HEK293T (cell line): ENCODE measurements at regions not wholly inside any gene's neighbourhood (a gene's known extent, or its start where the extent isn't known, plus 50 kb on each side); places are given as distances from the start of the nearest gene placed in this dataset.

Source experiments
- CTCF ChIA-PET: fragments of 350-600 bp; formaldehyde crosslinking; extraction: SDS; loops from one replicate; lab custom pipeline; 2021; ENCODE audit warnings: antibody characterized with exemption, inconsistent platforms; lab: Yijun Ruan, JAX
- POLR2A ChIA-PET: fragments of 350-600 bp; formaldehyde crosslinking; extraction: SDS; loops from one replicate; lab custom pipeline; 2020; ENCODE audit warnings: antibody characterized with exemption, inconsistent platforms; lab: Yijun Ruan, JAX
- DNase-seq: peaks from one replicate; pipeline ENCODE4 v3.0.0; 2012; ENCODE audit warnings: mixed read lengths; ENCODE audit errors: extremely low spot score
- ARNT ChIP-seq: fragments of 450-650 bp; IDR thresholded peaks from 2 replicates; pipeline ENCODE4 v1.6.1; 2017; ENCODE audit warnings: mild to moderate bottlenecking
- BHLHE40 ChIP-seq: fragments of 450-650 bp; IDR thresholded peaks from 2 replicates; pipeline ENCODE4 v1.6.1; 2016; ENCODE audit warnings: mild to moderate bottlenecking, moderate library complexity, borderline replicate concordance
- CTBP1 ChIP-seq: fragments of 450-650 bp; IDR thresholded peaks from 2 replicates; pipeline ENCODE4 v1.6.1; 2016; ENCODE audit warnings: borderline replicate concordance
- ELF4 ChIP-seq: fragments of 450-650 bp; IDR thresholded peaks from 2 replicates; pipeline ENCODE4 v1.6.1; 2017; ENCODE audit warnings: antibody characterized with exemption
- FOXA1 ChIP-seq: fragments of 450-650 bp; IDR thresholded peaks from 2 replicates; pipeline ENCODE4 v1.6.1; 2016; ENCODE audit warnings: mild to moderate bottlenecking
- FOXK2 ChIP-seq: fragments of 450-650 bp; IDR thresholded peaks from 2 replicates; pipeline ENCODE4 v1.6.1; 2016; ENCODE audit warnings: mild to moderate bottlenecking
- FOXM1 ChIP-seq: fragments of 450-650 bp; IDR thresholded peaks from 2 replicates; pipeline ENCODE4 v1.6.1; 2017; ENCODE audit warnings: mild to moderate bottlenecking, borderline replicate concordance
- HDGF ChIP-seq: fragments of 450-650 bp; IDR thresholded peaks from 2 replicates; pipeline ENCODE4 v1.6.1; 2017; ENCODE audit warnings: antibody characterized with exemption, borderline replicate concordance
- L3MBTL2 ChIP-seq: fragments of 450-650 bp; conservative IDR thresholded peaks from 2 replicates; pipeline ENCODE4 v1.6.1; 2016; ENCODE audit warnings: mild to moderate bottlenecking
- LEF1 ChIP-seq: fragments of 450-650 bp; IDR thresholded peaks from 2 replicates; pipeline ENCODE4 v1.6.1; 2017; ENCODE audit warnings: mild to moderate bottlenecking, borderline replicate concordance
- NFRKB ChIP-seq: fragments of 450-650 bp; IDR thresholded peaks from 2 replicates; pipeline ENCODE4 v1.6.1; 2016; ENCODE audit warnings: mild to moderate bottlenecking, moderate library complexity
- PKNOX1 ChIP-seq: fragments of 450-650 bp; IDR thresholded peaks from 2 replicates; pipeline ENCODE4 v1.6.1; 2016
- SP1 ChIP-seq: fragments of 450-650 bp; IDR thresholded peaks from 2 replicates; pipeline ENCODE4 v1.6.1; 2017
- SUZ12 ChIP-seq: fragments of 450-650 bp; IDR thresholded peaks from 2 replicates; pipeline ENCODE4 v1.6.1; 2016; ENCODE audit warnings: mild to moderate bottlenecking
- TARDBP ChIP-seq: fragments of 450-650 bp; IDR thresholded peaks from 2 replicates; pipeline ENCODE4 v1.6.1; 2016
- ZNF384 ChIP-seq: fragments of 450-650 bp; IDR thresholded peaks from 2 replicates; pipeline ENCODE4 v1.6.1; 2016

- TF ChIP-seq ZNF384 (no peak), SP1 (no peak), CTBP1 (no peak), PKNOX1 (no peak), ELF4 (no peak), NFRKB (no peak), L3MBTL2 (no peak), FOXA1 (no peak), FOXK2 (no peak), ARNT (no peak)
- ChIA-PET POLR2A (no interaction called here), CTCF (no interaction called here)
- DNase-seq = no peak
Observed at GRCh38 chr18:56545464-56545863, 92.9 kb downstream of the TXNL1 start.

GRCh38 chr18:56542476-56542875 lies 95.9 kb downstream of the TXNL1 start:
- TF ChIP-seq CTBP1 = no peak
- no peak for TF ChIP-seq SUZ12
- no peak for TF ChIP-seq FOXA1
- no peak for TF ChIP-seq ELF4
- no peak for TF ChIP-seq HDGF
- no peak for TF ChIP-seq L3MBTL2
- TF ChIP-seq TARDBP = no peak
- no peak for TF ChIP-seq BHLHE40
- no peak for TF ChIP-seq FOXK2
- no peak for TF ChIP-seq FOXM1
- no peak for TF ChIP-seq ZNF384
- no peak for TF ChIP-seq PKNOX1
- TF ChIP-seq LEF1 = no peak
- no peak for TF ChIP-seq NFRKB
- TF ChIP-seq ARNT = no peak
- CTCF ChIA-PET = no interaction called here
- DNase-seq = no peak
- POLR2A ChIA-PET = no interaction called here

- ChIA-PET POLR2A (no interaction called here), CTCF (no interaction called here)
- TF ChIP-seq ZNF384 (no peak), PKNOX1 (no peak), ARNT (no peak), NFRKB (no peak)
- no peak for DNase-seq
Observed at GRCh38 chr18:56541793-56542192, 96.6 kb downstream of the TXNL1 start.

GRCh38 chr18:56541340-56541739 lies 97.1 kb downstream of the TXNL1 start:
- no peak for DNase-seq
- ChIA-PET POLR2A (no interaction called here), CTCF (no interaction called here)
- TF ChIP-seq FOXK2 (no peak), FOXA1 (no peak), FOXM1 (no peak), TARDBP (no peak), NFRKB (no peak), SP1 (no peak), CTBP1 (no peak), HDGF (no peak), L3MBTL2 (no peak), ZNF384 (no peak), LEF1 (no peak), SUZ12 (no peak), BHLHE40 (no peak), ELF4 (no peak), ARNT (no peak), PKNOX1 (no peak)

- no peak for DNase-seq
- ChIA-PET CTCF (no interaction called here), POLR2A (no interaction called here)
- TF ChIP-seq ARNT (no peak), TARDBP (no peak), ELF4 (no peak), L3MBTL2 (no peak), FOXA1 (no peak), SUZ12 (no peak), FOXM1 (no peak), HDGF (no peak), NFRKB (no peak), BHLHE40 (no peak), CTBP1 (no peak)
Observed at GRCh38 chr18:56538746-56539145, 99.6 kb downstream of the TXNL1 start.

GRCh38 chr18:56532176-56532840 lies 106.1 kb downstream of the TXNL1 start:
- ChIA-PET POLR2A (no interaction called here), CTCF (no interaction called here)
- TF ChIP-seq BHLHE40 = no peak
- TF ChIP-seq SP1 = no peak
- no peak for TF ChIP-seq ARNT
- TF ChIP-seq FOXA1 = no peak
- TF ChIP-seq ELF4 = no peak
- TF ChIP-seq TARDBP = no peak
- no peak for TF ChIP-seq FOXM1
- TF ChIP-seq HDGF = no peak
- TF ChIP-seq PKNOX1 = no peak
- DNase-seq = no peak
